ENCODE measurements at regions not wholly inside any gene's neighbourhood (a gene's known extent, or its start where the extent isn't known, plus 50 kb on each side); places are given as distances from the start of the nearest gene placed in this dataset.

- no peaks in the 10 kb centered on the region for H3K27me3 ChIP-seq (ENCODE audit: control insufficient read depth, insufficient read depth, low read length)
- no peak for FAIRE-seq
- DNase-seq = no peak
- TF ChIP-seq CTCF (IDR thresholded peaks at IDR 0.05; ENCODE audit: borderline replicate concordance, extremely low read depth, insufficient read depth) = no peak
- intact Hi-C loops (cut with DNase I) = no loop called here
- H3K9ac ChIP-seq (ENCODE audit: low read length in 3 of 3) = no peak overlapping the region
- H3K4me3 ChIP-seq (ENCODE audit: low read length in 3 of 3) = no peak overlapping the region
- H3K4me1 ChIP-seq (ENCODE audit: control insufficient read depth in 2 of 3, insufficient read depth in 2 of 3, low read depth in 1 of 3, low read length in 3 of 3) = no peaks in the 10 kb centered on the region
- no peaks in the 10 kb centered on the region for H3K36me3 ChIP-seq (ENCODE audit: control insufficient read depth in 2 of 3, insufficient read depth in 3 of 3, low read length in 3 of 3)
- H3K27ac ChIP-seq (ENCODE audit: low read depth in 2 of 2, low read length in 2 of 2) = no peak overlapping the region
- H3K9me3 ChIP-seq (ENCODE audit: control insufficient read depth in 2 of 3, insufficient read depth in 1 of 3, low read length in 3 of 3) = no peaks in the 10 kb centered on the region
Measured at GRCh38 chr18:29285471-29285870, 1108.5 kb upstream of the CDH2 start.

GRCh38 chr18:29271501-29271900 lies 1094.6 kb upstream of the CDH2 start:
- no peaks in the 10 kb centered on the region for H3K4me1 ChIP-seq (ENCODE audit: control insufficient read depth in 2 of 3, insufficient read depth in 2 of 3, low read depth in 1 of 3, low read length in 3 of 3)
- no peak overlapping the region for H3K4me3 ChIP-seq (ENCODE audit: low read length in 3 of 3)
- H3K27ac ChIP-seq (ENCODE audit: low read depth in 2 of 2, low read length in 2 of 2) = no peak overlapping the region

GRCh38 chr18:29259838-29260237 lies 1082.9 kb upstream of the CDH2 start:
- no peak overlapping the region for H3K4me3 ChIP-seq (ENCODE audit: low read length in 3 of 3)
- no peaks in the 10 kb centered on the region for H3K4me1 ChIP-seq (ENCODE audit: control insufficient read depth in 2 of 3, insufficient read depth in 2 of 3, low read depth in 1 of 3, low read length in 3 of 3)
- H3K27me3 ChIP-seq (ENCODE audit: control insufficient read depth, insufficient read depth, low read length) = no peaks in the 10 kb centered on the region
- FAIRE-seq (no peak), DNase-seq (no peak)
- no peaks in the 10 kb centered on the region for H3K36me3 ChIP-seq (ENCODE audit: control insufficient read depth in 2 of 3, insufficient read depth in 3 of 3, low read length in 3 of 3)
- intact Hi-C loops (cut with DNase I) = no loop called here
- no peaks in the 10 kb centered on the region for H3K9me3 ChIP-seq (ENCODE audit: control insufficient read depth in 2 of 3, insufficient read depth in 1 of 3, low read length in 3 of 3)
- no peak overlapping the region for H3K9ac ChIP-seq (ENCODE audit: low read length in 3 of 3)
- TF ChIP-seq CTCF (IDR thresholded peaks at IDR 0.05; ENCODE audit: borderline replicate concordance, extremely low read depth, insufficient read depth) = no peak
- H3K27ac ChIP-seq (ENCODE audit: low read depth in 2 of 2, low read length in 2 of 2) = no peak overlapping the region

More at GRCh38 chr18:29271501-29271900, 1094.6 kb upstream of the CDH2 start:
- Histone ChIP-seq H3K36me3 (ENCODE audit: control insufficient read depth in 2 of 3, insufficient read depth in 3 of 3, low read length in 3 of 3) (no peaks in the 10 kb centered on the region), H3K9me3 (ENCODE audit: control insufficient read depth in 2 of 3, insufficient read depth in 1 of 3, low read length in 3 of 3) (no peaks in the 10 kb centered on the region), H3K27me3 (ENCODE audit: control insufficient read depth, insufficient read depth, low read length) (no peaks in the 10 kb centered on the region), H3K9ac (ENCODE audit: low read length in 3 of 3) (no peak overlapping the region)
- intact Hi-C loops (cut with DNase I) = no loop called here
- DNase-seq = peak in 1 of 5 donors; percentile 2
- no peak for FAIRE-seq
- TF ChIP-seq CTCF (IDR thresholded peaks at IDR 0.05; ENCODE audit: borderline replicate concordance, extremely low read depth, insufficient read depth) = no peak

GRCh38 chr18:29254123-29254522 lies 1077.2 kb upstream of the CDH2 start:
- no peak for TF ChIP-seq CTCF (IDR thresholded peaks at IDR 0.05; ENCODE audit: borderline replicate concordance, extremely low read depth, insufficient read depth)
- DNase-seq (no peak), FAIRE-seq (no peak)
- Histone ChIP-seq H3K9ac (ENCODE audit: low read length in 3 of 3) (no peak overlapping the region), H3K36me3 (ENCODE audit: control insufficient read depth in 2 of 3, insufficient read depth in 3 of 3, low read length in 3 of 3) (no peaks in the 10 kb centered on the region), H3K4me1 (ENCODE audit: control insufficient read depth in 2 of 3, insufficient read depth in 2 of 3, low read depth in 1 of 3, low read length in 3 of 3) (no peaks in the 10 kb centered on the region), H3K9me3 (ENCODE audit: control insufficient read depth in 2 of 3, insufficient read depth in 1 of 3, low read length in 3 of 3) (no peaks in the 10 kb centered on the region), H3K27me3 (ENCODE audit: control insufficient read depth, insufficient read depth, low read length) (no peaks in the 10 kb centered on the region), H3K4me3 (ENCODE audit: low read length in 3 of 3) (no peak overlapping the region), H3K27ac (ENCODE audit: low read depth in 2 of 2, low read length in 2 of 2) (no peak overlapping the region)
- intact Hi-C loops (cut with DNase I) = no loop called here
